ENCODE measurements at regions not wholly inside any gene's neighbourhood (a gene's known extent, or its start where the extent isn't known, plus 50 kb on each side); places are given as distances from the start of the nearest gene placed in this dataset.

GRCh38 chr2:46239175-46239846 lies 57.9 kb upstream of the EPAS1 start:
- TF ChIP-seq CTCF (IDR thresholded peaks at IDR 0.05; ENCODE audit: extremely low read depth, missing control alignments) = no peak
- no peak for DNase-seq (ENCODE audit: low spot score)

- no peak for TF ChIP-seq CTCF (IDR thresholded peaks at IDR 0.05; ENCODE audit: extremely low read depth, missing control alignments)
- DNase-seq (ENCODE audit: low spot score) = peak; percentile 32
Measured at GRCh38 chr2:46239847-46240181, 57.4 kb upstream of the EPAS1 start.

GRCh38 chr2:46241344-46241743 lies 55.9 kb upstream of the EPAS1 start:
- no peak for DNase-seq (ENCODE audit: low spot score)
- no peak for TF ChIP-seq CTCF (IDR thresholded peaks at IDR 0.05; ENCODE audit: extremely low read depth, missing control alignments)

- no peak for TF ChIP-seq CTCF (IDR thresholded peaks at IDR 0.05; ENCODE audit: extremely low read depth, missing control alignments)
- DNase-seq (ENCODE audit: low spot score) = no peak
Measured at GRCh38 chr2:46245869-46246268, 51.3 kb upstream of the EPAS1 start.

GRCh38 chr2:46246790-46247189 lies 50.4 kb upstream of the EPAS1 start:
- TF ChIP-seq CTCF (IDR thresholded peaks at IDR 0.05; ENCODE audit: extremely low read depth, missing control alignments) = no peak
- DNase-seq (ENCODE audit: low spot score) = no peak

Measured in GM20000 (cell line).